Hepatocyte (in vitro differentiated cells): ENCODE measurements at regions not wholly inside any gene's neighbourhood (a gene's known extent, or its start where the extent isn't known, plus 50 kb on each side); places are given as distances from the start of the nearest gene placed in this dataset.

ENCODE experiments used
- CTCF ChIP-seq: fragments of 200-600 bp; sonication (generic); IDR thresholded peaks from 2 replicates; pipeline ENCODE4 v1.5.1; 2016; ENCODE audit warnings: antibody characterized with exemption, mild to moderate bottlenecking; ENCODE audit not compliant: poor library complexity
- EZH2 ChIP-seq: fragments of 200-600 bp; sonication (generic); IDR thresholded peaks from 2 replicates; pipeline ENCODE4 v1.6.1; 2016; ENCODE audit warnings: antibody characterized with exemption, mild to moderate bottlenecking, borderline replicate concordance

GRCh38 chr4:188649635-188650034 is 510.4 kb downstream of the TRIML1 start:
- TF ChIP-seq CTCF (no peak), EZH2 (no peak)
